ENCODE measurements at regions not wholly inside any gene's neighbourhood (a gene's known extent, or its start where the extent isn't known, plus 50 kb on each side); places are given as distances from the start of the nearest gene placed in this dataset.

DNA sequence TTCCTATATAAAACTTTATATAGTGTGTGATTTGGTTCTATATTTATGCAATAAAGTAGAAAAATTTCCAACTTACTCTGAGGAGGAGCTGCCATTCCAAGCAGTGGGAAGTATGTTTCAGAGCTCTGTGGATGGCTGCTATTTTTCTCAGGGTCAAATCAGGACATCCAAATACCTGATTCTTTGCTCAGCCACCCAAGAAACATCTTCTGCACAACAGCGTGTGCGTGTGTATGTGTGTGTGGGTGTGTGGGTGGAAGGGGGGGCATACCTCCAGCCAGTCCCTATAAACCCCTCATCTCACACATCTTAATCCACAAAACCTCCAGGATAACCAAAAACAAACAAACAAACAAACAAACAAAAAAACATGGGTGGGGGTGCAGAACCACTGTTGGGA is 66.3 kb upstream of the EMX2 start:
- Histone ChIP-seq H3K27me3 (ENCODE audit: insufficient read depth, low read length, poor library complexity, severe bottlenecking) (no peaks in the 10 kb centered on the region), H3F3A (ENCODE audit: low read depth) (no peaks in the 10 kb centered on the region), H3K4me3 (ENCODE audit: low read length, poor library complexity, severe bottlenecking) (no peak overlapping the region), H3K4me2 (ENCODE audit: low read depth, low read length, poor library complexity, severe bottlenecking) (no peak overlapping the region), H3K9ac (ENCODE audit: low read depth, low read length, poor library complexity, severe bottlenecking) (no peak overlapping the region), H3K79me2 (ENCODE audit: insufficient read depth, low read length) (no peaks in the 10 kb centered on the region), H4K20me1 (ENCODE audit: insufficient read depth, low read length, poor library complexity, severe bottlenecking) (no peaks in the 10 kb centered on the region), H3K4me1 (ENCODE audit: insufficient read depth, low read length, poor library complexity, severe bottlenecking) (peaks cover 19% of the 10 kb centered on the region), H3K9me3 (ENCODE audit: insufficient read depth, low read depth, low read length) (no peaks in the 10 kb centered on the region), H3K36me3 (ENCODE audit: insufficient read depth, low read length) (no peaks in the 10 kb centered on the region), H3K9me2 (replicated peaks; ENCODE audit: low read depth, low read length) (no peaks in the 10 kb centered on the region), H2AFZ (ENCODE audit: low read length) (no peak overlapping the region)
- no peak for TF ChIP-seq EZH2phosphoT487 (IDR thresholded peaks at IDR 0.05; ENCODE audit: borderline replicate concordance)
- TF ChIP-seq, protein P1, sequence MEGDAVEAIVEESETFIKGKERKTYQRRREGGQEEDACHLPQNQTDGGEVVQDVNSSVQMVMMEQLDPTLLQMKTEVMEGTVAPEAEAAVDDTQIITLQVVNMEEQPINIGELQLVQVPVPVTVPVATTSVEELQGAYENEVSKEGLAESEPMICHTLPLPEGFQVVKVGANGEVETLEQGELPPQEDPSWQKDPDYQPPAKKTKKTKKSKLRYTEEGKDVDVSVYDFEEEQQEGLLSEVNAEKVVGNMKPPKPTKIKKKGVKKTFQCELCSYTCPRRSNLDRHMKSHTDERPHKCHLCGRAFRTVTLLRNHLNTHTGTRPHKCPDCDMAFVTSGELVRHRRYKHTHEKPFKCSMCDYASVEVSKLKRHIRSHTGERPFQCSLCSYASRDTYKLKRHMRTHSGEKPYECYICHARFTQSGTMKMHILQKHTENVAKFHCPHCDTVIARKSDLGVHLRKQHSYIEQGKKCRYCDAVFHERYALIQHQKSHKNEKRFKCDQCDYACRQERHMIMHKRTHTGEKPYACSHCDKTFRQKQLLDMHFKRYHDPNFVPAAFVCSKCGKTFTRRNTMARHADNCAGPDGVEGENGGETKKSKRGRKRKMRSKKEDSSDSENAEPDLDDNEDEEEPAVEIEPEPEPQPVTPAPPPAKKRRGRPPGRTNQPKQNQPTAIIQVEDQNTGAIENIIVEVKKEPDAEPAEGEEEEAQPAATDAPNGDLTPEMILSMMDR (conservative IDR thresholded peaks at IDR 0.05; ENCODE audit: low read length), result no peak

DNA sequence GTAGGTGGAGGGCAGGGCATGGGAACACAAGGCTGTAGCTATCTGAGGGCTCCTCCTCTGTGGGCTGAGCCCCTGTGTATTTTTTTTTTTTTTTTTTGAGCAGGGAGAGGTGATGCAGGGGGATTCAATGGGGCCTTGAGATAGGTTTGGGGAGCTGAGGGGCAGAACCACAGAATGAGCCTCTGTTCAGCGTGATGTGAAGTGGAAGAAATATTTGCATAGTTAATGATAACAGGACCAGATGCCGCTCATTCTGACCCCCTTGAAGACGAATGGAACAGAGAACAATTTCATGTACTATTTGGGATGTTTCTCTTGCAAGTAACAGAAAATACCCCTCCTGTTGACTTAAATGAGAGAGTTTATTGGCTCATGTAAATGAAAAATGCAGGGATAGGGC is 69.7 kb upstream of the EMX2 start:
- Histone ChIP-seq H3K9me2 (replicated peaks; ENCODE audit: low read depth, low read length) (no peaks in the 10 kb centered on the region), H3K4me1 (ENCODE audit: insufficient read depth, low read length, poor library complexity, severe bottlenecking) (peaks cover 15% of the 10 kb centered on the region), H3F3A (ENCODE audit: low read depth) (no peaks in the 10 kb centered on the region), H3K79me2 (ENCODE audit: insufficient read depth, low read length) (no peaks in the 10 kb centered on the region), H2AFZ (ENCODE audit: low read length) (no peak overlapping the region), H4K20me1 (ENCODE audit: insufficient read depth, low read length, poor library complexity, severe bottlenecking) (no peaks in the 10 kb centered on the region), H3K27me3 (ENCODE audit: insufficient read depth, low read length, poor library complexity, severe bottlenecking) (no peaks in the 10 kb centered on the region), H3K4me3 (ENCODE audit: low read length, poor library complexity, severe bottlenecking) (no peak overlapping the region), H3K9me3 (ENCODE audit: insufficient read depth, low read depth, low read length) (no peaks in the 10 kb centered on the region), H3K9ac (ENCODE audit: low read depth, low read length, poor library complexity, severe bottlenecking) (no peak overlapping the region), H3K4me2 (ENCODE audit: low read depth, low read length, poor library complexity, severe bottlenecking) (no peak overlapping the region), H3K36me3 (ENCODE audit: insufficient read depth, low read length) (no peaks in the 10 kb centered on the region)
- no peak for TF ChIP-seq EZH2phosphoT487 (IDR thresholded peaks at IDR 0.05; ENCODE audit: borderline replicate concordance)
- TF ChIP-seq, protein P1 (conservative IDR thresholded peaks at IDR 0.05; ENCODE audit: low read length), result no peak

DNA sequence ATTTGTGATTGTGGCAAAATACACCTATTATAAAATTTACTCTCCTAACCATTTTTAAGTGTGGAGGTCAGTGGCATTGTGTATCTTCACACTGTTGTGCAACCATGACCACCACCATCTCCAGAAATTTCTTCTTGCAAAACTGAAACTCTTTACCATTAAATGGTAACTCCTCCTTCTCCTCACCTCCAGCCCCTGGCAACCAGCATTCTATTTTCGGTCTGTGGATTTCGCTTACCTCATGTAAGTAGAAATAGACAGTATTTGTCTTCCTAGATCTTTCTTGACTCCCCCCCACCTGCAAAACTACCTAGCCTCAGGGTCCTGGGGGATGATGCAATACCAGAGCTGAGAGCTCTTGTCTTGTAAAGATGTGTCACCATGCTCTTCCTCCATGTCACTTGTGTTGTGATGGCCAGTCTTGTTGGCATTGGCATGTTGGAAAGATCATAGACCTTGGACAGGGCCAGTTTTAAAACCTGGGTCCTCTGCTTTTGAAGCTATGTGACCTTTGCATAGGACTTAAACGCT is 71.1 kb upstream of the EMX2 start:
- TF ChIP-seq EZH2phosphoT487 (IDR thresholded peaks at IDR 0.05; ENCODE audit: borderline replicate concordance), result no peak
- TF ChIP-seq, protein P1 (conservative IDR thresholded peaks at IDR 0.05; ENCODE audit: low read length), result no peak
- Histone ChIP-seq H4K20me1 (ENCODE audit: insufficient read depth, low read length, poor library complexity, severe bottlenecking) (no peaks in the 10 kb centered on the region), H3K4me1 (ENCODE audit: insufficient read depth, low read length, poor library complexity, severe bottlenecking) (peaks cover 2% of the 10 kb centered on the region), H3F3A (ENCODE audit: low read depth) (no peaks in the 10 kb centered on the region), H3K79me2 (ENCODE audit: insufficient read depth, low read length) (no peaks in the 10 kb centered on the region), H3K9ac (ENCODE audit: low read depth, low read length, poor library complexity, severe bottlenecking) (no peak overlapping the region), H3K36me3 (ENCODE audit: insufficient read depth, low read length) (no peaks in the 10 kb centered on the region), H2AFZ (ENCODE audit: low read length) (no peak overlapping the region), H3K27me3 (ENCODE audit: insufficient read depth, low read length, poor library complexity, severe bottlenecking) (no peaks in the 10 kb centered on the region), H3K4me2 (ENCODE audit: low read depth, low read length, poor library complexity, severe bottlenecking) (no peak overlapping the region), H3K9me3 (ENCODE audit: insufficient read depth, low read depth, low read length) (no peaks in the 10 kb centered on the region), H3K4me3 (ENCODE audit: low read length, poor library complexity, severe bottlenecking) (no peak overlapping the region), H3K9me2 (replicated peaks; ENCODE audit: low read depth, low read length) (no peaks in the 10 kb centered on the region)

All from Loucy (cell line).